Hepatocyte (in vitro differentiated cells): ENCODE measurements at regions not wholly inside any gene's neighbourhood (a gene's known extent, or its start where the extent isn't known, plus 50 kb on each side); places are given as distances from the start of the nearest gene placed in this dataset.

Experiments
- DNase-seq: peaks from one replicate; pipeline ENCODE4 v3.0.0-alpha.2; 2016; ENCODE audit warnings: low spot score
- H2AFZ ChIP-seq: fragments of 200-600 bp; sonication (generic); 2 replicates; pipeline ENCODE4 v1.6.0; 2016; ENCODE audit warnings: antibody characterized with exemption, mild to moderate bottlenecking
- H3K27ac ChIP-seq: fragments of 200-600 bp; sonication (generic); 2 replicates; pipeline ENCODE4 v1.5.1; 2016; ENCODE audit warnings: mild to moderate bottlenecking
- H3K27me3 ChIP-seq: fragments of 200-600 bp; sonication (generic); 2 replicates; pipeline ENCODE4 v1.6.1; 2016
- H3K36me3 ChIP-seq: fragments of 200-600 bp; sonication (generic); replicated peaks from 2 replicates; pipeline ENCODE4 v1.5.1; 2016; ENCODE audit warnings: low read depth; ENCODE audit not compliant: insufficient read depth
- H3K4me1 ChIP-seq: fragments of 200-600 bp; sonication (generic); 2 replicates; pipeline ENCODE4 v1.5.1; 2016; ENCODE audit warnings: mild to moderate bottlenecking, moderate library complexity; ENCODE audit not compliant: insufficient read depth
- H3K4me2 ChIP-seq: fragments of 200-600 bp; sonication (generic); 2 replicates; pipeline ENCODE4 v1.6.0; 2016
- H3K4me3 ChIP-seq: fragments of 200-600 bp; sonication (generic); 2 replicates; pipeline ENCODE4 v1.5.1; 2016; ENCODE audit warnings: mild to moderate bottlenecking
- H3K79me2 ChIP-seq: fragments of 200-600 bp; sonication (generic); 2 replicates; pipeline ENCODE4 v1.6.0; 2017; ENCODE audit warnings: mild to moderate bottlenecking
- H3K9me2 ChIP-seq: fragments of 200-600 bp; sonication (generic); replicated peaks from 2 replicates; pipeline ENCODE4 v1.6.0; 2017; ENCODE audit warnings: mild to moderate bottlenecking; ENCODE audit not compliant: insufficient read depth
- H3K9me3 ChIP-seq: fragments of 200-600 bp; sonication (generic); 2 replicates; pipeline ENCODE4 v1.5.1; 2016; ENCODE audit warnings: low read depth, mild to moderate bottlenecking
- H4K20me1 ChIP-seq: fragments of 200-600 bp; sonication (generic); 2 replicates; pipeline ENCODE4 v1.6.0; 2016; ENCODE audit warnings: mild to moderate bottlenecking; ENCODE audit not compliant: insufficient read depth, poor library complexity, severe bottlenecking
- EZH2 ChIP-seq: fragments of 200-600 bp; sonication (generic); IDR thresholded peaks from 2 replicates; pipeline ENCODE4 v1.6.1; 2016; ENCODE audit warnings: antibody characterized with exemption, mild to moderate bottlenecking, borderline replicate concordance
- EZH2phosphoT487 ChIP-seq: fragments of 200-600 bp; sonication (generic); IDR thresholded peaks from one replicate; pipeline ENCODE4 v1.6.1; 2018; ENCODE audit warnings: antibody characterized with exemption, mild to moderate bottlenecking, low read depth, moderate library complexity; ENCODE audit not compliant: unreplicated experiment, severe bottlenecking
- WGBS: methylation state at CpG from one replicate; pipeline ENCODE4 v1.1.6; 2016; ENCODE audit warnings: low lambda C conversion rate; ENCODE audit errors: missing lambda C conversion rate; 5-methylcytosine and 5-hydroxymethylcytosine counted together
- TF ChIP-seq, protein P1 (sequence below): fragments of 200-600 bp; sonication (generic); IDR thresholded peaks from 2 replicates; pipeline ENCODE4 v1.5.1; 2016; ENCODE audit warnings: antibody characterized with exemption, mild to moderate bottlenecking; ENCODE audit not compliant: poor library complexity

DNA sequence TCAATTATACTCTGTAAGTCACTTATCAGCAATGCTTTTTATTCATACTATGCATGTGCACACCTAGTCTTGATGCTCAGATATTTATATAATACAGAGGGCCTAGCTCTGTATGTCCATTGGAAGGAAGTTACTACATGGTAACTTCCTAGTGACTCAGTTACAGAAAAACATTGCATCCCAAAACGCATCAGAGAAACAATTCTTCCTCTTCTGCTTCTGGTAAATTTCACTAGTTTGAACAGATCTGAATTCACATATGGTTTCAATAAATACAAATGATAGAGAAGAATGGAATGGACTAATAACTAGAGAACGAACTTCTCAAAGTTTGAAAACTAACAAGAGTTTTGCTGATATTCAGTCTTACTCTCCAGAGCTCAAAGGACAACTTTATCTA is 811.3 kb upstream of the ADGRL2 start:
- Histone ChIP-seq H3K27ac (no peak overlapping the region), H4K20me1 (no peaks in the 10 kb centered on the region), H3K27me3 (no peaks in the 10 kb centered on the region), H3K4me1 (peaks cover 4% of the 10 kb centered on the region), H3K4me2 (no peak overlapping the region), H3K79me2 (no peaks in the 10 kb centered on the region), H3K4me3 (no peak overlapping the region), H3K9me2 (no peaks in the 10 kb centered on the region), H3K9me3 (no peaks in the 10 kb centered on the region), H2AFZ (no peak overlapping the region), H3K36me3 (no peaks in the 10 kb centered on the region)
- WGBS, result 64% methylated on average over 2 of the region's 2 CpGs
- DNase-seq, result no peak
- TF ChIP-seq EZH2phosphoT487 (no peak), EZH2 (no peak)
- TF ChIP-seq, protein P1, sequence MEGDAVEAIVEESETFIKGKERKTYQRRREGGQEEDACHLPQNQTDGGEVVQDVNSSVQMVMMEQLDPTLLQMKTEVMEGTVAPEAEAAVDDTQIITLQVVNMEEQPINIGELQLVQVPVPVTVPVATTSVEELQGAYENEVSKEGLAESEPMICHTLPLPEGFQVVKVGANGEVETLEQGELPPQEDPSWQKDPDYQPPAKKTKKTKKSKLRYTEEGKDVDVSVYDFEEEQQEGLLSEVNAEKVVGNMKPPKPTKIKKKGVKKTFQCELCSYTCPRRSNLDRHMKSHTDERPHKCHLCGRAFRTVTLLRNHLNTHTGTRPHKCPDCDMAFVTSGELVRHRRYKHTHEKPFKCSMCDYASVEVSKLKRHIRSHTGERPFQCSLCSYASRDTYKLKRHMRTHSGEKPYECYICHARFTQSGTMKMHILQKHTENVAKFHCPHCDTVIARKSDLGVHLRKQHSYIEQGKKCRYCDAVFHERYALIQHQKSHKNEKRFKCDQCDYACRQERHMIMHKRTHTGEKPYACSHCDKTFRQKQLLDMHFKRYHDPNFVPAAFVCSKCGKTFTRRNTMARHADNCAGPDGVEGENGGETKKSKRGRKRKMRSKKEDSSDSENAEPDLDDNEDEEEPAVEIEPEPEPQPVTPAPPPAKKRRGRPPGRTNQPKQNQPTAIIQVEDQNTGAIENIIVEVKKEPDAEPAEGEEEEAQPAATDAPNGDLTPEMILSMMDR, result no peak

DNA sequence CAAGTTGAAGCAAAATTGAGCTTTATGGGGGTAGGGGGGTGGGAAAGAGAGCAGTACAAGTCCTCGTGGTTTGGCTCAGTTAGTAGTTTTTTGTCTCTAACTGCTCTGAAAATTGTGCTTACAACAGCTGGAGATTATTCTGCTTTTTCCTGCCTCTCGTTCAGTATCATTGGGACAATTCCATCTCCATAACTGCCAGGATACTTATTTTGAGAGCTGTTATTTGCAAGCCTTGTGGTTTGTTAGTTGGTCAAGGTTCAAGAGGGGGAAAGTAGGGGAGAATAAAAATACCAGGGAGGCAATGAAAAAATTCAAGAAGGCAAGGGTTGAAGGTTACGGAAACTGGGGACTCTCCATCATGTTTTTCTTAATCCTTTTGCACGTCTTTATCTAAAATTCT is 811.8 kb upstream of the ADGRL2 start:
- Histone ChIP-seq H3K79me2 (no peaks in the 10 kb centered on the region), H4K20me1 (no peaks in the 10 kb centered on the region), H3K9me3 (no peaks in the 10 kb centered on the region), H3K4me3 (no peak overlapping the region), H3K27me3 (no peaks in the 10 kb centered on the region), H3K27ac (no peak overlapping the region), H2AFZ (no peak overlapping the region), H3K36me3 (no peaks in the 10 kb centered on the region), H3K9me2 (no peaks in the 10 kb centered on the region), H3K4me2 (no peak overlapping the region), H3K4me1 (peaks cover 4% of the 10 kb centered on the region)
- DNase-seq, result no peak
- TF ChIP-seq EZH2phosphoT487, result no peak
- TF ChIP-seq, protein P1, result no peak
- no peak for TF ChIP-seq EZH2
- WGBS, result 78% methylated on average over 4 of the region's 4 CpGs

DNA sequence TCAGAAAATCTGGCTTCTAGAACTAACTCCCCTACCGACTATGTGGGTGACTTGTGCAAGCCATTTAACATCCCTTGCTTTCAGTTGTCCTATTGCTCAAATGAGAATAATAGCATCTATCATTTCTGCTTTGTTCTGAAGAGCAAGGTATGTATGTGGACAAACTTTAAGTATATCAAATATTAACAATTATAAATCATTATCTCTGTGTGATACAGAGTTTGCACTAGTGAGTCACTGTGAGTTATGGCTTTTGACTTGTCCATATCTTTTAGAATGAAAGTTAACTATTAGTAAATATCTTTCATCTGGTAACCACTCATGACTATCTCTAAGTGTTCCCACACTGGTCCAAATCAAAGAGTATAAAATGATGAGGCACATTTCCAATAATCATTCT is 812.9 kb upstream of the ADGRL2 start:
- WGBS, result 86% methylated on average over 1 of the region's 1 CpG
- no peak overlapping the region for H3K27ac ChIP-seq

More for the DNA sequence above, 812.9 kb upstream of the ADGRL2 start:
- no peak overlapping the region for H3K4me2 ChIP-seq
- H3K27me3 ChIP-seq, result no peaks in the 10 kb centered on the region
- H3K36me3 ChIP-seq, result no peaks in the 10 kb centered on the region
- H3K4me3 ChIP-seq, result no peak overlapping the region
- H3K4me1 ChIP-seq, result peaks cover 4% of the 10 kb centered on the region
- no peaks in the 10 kb centered on the region for H4K20me1 ChIP-seq
- DNase-seq, result no peak
- TF ChIP-seq, protein P1, result no peak
- TF ChIP-seq EZH2 (no peak), EZH2phosphoT487 (no peak)
- no peaks in the 10 kb centered on the region for H3K79me2 ChIP-seq
- no peak overlapping the region for H2AFZ ChIP-seq
- H3K9me2 ChIP-seq, result no peaks in the 10 kb centered on the region
- no peaks in the 10 kb centered on the region for H3K9me3 ChIP-seq
